NCI-H345 treated with DMSO at 0.1 percent for 48 hours (cell line): ENCODE measurements at regions not wholly inside any gene's neighbourhood (a gene's known extent, or its start where the extent isn't known, plus 50 kb on each side); places are given as distances from the start of the nearest gene placed in this dataset.

Experiments
- DNase-seq: peaks from one replicate; lab custom pipeline; 2025; ENCODE audit not compliant: unreplicated experiment; lab: John Stamatoyannopoulos, UW

DNA sequence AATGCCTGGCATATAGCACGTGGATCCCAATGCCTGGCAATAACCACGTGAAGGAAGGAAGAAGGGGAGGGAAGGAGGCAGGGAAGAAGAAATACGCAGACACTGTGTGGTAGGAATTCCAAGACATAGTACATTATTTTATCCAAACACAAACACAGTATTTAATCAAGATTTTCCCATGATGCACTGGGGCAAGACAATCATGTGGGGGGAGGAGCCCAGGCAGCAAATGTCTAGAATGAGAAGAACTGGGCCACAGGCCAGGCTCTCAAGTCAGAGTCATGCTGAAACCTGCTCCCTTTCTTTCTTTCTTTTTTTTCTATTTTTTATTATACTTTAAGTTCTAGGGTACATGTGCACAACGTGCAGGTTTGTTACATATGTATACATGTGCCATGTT lies 717.9 kb downstream of the UQCRFS1 start:
- no peak for DNase-seq

- no peak for DNase-seq
Measured at GRCh38 chr19:28494461-28494860, 718.5 kb downstream of the UQCRFS1 start.

GRCh38 chr19:28493884-28494283 lies 719.1 kb downstream of the UQCRFS1 start:
- DNase-seq: no peak

DNA sequence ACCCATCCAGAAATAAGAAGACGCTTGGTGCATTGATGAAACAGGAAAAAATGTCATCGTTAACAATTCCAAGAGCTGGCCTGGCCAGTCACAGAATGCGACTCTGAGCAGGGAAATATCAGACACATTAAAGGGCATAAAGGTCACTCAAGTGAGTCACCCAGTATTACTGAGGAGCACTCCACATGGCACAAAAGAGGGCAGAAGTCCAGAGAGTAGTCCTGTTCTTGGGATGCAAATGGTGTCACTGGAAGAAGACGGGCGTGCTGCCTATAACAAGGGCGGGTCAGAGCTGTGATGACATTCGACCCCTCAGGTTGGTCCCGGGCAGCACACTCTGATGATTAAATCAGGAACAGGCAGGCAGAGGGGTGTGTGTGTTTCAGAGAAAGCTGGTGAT lies 720.3 kb downstream of the UQCRFS1 start:
- no peak for DNase-seq

DNA sequence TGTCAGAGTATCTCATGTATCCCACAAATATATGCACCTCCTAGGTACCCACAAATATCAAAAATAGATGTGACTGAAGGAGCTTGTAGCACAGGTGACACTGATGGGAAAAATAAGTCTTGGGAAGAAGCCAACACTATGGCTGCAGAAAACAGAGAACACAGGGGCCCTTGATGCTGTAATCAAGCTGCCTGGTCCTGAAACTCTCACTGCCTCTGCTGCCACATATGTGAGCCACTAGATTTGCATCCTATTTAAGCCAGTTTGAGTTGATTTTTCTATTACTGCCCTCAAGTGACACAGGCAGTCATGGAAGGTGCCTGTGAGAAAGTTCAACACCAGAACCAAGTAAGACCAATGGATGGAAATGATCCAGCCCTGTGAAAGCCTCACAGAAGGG lies 720.8 kb downstream of the UQCRFS1 start:
- no peak for DNase-seq

GRCh38 chr19:28489776-28490175 lies 723.2 kb downstream of the UQCRFS1 start:
- DNase-seq: no peak

DNA sequence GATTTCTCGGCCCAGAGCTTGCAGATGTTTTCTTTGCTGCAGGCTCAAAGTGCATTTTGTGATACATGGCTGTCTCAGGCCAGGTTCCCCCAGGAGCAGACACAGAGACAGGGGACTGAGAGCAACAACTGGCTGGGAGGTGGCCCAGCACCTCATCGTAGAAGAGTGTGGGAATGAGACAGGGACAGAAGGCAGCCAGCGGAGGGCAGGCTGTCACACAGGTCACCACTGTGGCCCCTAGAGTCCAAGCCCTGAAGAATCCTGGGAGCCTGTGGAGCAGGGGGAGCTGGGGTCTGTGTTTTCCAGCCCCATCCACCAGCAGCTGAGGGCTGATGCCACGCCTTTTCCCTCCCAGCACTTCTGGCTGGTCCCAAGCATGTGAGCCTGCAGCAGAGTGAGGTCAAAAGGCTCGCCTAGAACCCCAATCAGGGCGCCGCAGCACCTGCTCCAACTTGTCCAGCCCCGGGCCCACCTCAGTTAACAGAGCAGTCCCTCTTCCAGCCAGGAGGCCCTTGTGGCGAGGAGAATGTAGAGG lies 723.8 kb downstream of the UQCRFS1 start:
- DNase-seq: no peak

DNA sequence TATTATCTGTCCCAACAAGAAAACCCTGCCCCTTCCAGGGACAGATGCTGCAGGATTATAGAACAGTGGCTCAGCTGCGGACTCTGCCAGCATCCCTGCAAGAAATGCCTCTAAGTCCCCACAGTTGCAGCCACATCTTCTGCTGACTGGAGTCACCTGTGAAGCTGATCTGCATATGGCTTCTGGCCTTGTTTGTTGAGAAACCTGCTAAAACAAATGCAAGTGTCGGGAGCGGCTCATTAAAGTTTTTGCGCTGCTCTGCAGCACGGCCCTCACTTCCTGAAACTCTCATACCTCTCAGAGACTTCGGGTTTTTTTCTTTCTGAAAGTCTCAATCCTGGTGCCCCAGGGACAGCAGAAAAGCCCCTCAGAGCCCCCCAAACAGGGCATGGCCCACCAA lies 725.0 kb downstream of the UQCRFS1 start:
- no peak for DNase-seq

- no peak for DNase-seq
Measured at GRCh38 chr19:28486926-28487325, 726.0 kb downstream of the UQCRFS1 start.

DNA sequence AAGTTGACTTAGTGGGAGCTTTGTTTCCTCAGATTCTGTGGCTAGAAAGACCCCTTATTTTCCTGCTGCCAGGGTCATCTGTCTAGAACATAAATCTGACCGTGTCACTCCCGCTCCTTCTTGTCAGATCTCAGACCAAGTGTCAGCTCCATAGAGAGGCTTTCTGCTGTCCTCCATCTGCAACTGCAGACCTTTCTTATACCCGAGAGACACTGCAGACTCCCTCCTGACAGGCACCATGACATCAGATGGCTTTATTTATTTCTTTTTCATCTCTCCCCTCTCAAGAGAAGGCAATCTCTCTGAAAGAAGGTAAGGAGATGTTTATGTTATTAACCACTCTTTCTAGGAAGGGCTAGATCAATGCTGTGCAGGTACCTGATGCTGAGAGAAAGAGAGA lies 726.5 kb downstream of the UQCRFS1 start:
- DNase-seq: no peak

- no peak for DNase-seq
Measured at GRCh38 chr19:28485292-28485691, 727.7 kb downstream of the UQCRFS1 start.

DNA sequence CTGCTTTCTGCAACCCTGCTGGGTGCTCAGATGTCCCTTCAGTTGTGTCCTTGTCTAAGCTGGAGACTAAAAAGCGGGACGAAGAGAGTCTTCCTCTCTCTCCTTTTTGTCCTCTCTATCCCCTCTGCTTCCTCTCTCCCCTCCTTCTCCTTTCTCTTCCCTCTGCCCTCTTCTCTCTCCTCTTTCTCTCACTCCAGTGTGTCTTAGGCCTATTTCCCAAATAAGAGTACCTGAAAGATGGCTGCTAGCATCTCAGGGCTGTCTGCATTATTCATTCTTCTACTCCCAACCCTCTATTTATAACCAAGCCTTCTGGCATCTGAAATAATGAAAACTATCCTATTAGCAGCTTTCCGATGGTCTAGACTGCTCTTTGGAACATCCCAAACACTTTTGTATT lies 729.8 kb downstream of the UQCRFS1 start:
- DNase-seq: no peak

GRCh38 chr19:28482221-28482620 lies 730.7 kb downstream of the UQCRFS1 start:
- peak; percentile 75 for DNase-seq

GRCh38 chr19:28481674-28482073 lies 731.3 kb downstream of the UQCRFS1 start:
- no peak for DNase-seq

- no peak for DNase-seq
Measured at GRCh38 chr19:28475525-28475924, 737.4 kb downstream of the UQCRFS1 start.

- DNase-seq: no peak
Measured at GRCh38 chr19:28472843-28473242, 740.1 kb downstream of the UQCRFS1 start.

DNA sequence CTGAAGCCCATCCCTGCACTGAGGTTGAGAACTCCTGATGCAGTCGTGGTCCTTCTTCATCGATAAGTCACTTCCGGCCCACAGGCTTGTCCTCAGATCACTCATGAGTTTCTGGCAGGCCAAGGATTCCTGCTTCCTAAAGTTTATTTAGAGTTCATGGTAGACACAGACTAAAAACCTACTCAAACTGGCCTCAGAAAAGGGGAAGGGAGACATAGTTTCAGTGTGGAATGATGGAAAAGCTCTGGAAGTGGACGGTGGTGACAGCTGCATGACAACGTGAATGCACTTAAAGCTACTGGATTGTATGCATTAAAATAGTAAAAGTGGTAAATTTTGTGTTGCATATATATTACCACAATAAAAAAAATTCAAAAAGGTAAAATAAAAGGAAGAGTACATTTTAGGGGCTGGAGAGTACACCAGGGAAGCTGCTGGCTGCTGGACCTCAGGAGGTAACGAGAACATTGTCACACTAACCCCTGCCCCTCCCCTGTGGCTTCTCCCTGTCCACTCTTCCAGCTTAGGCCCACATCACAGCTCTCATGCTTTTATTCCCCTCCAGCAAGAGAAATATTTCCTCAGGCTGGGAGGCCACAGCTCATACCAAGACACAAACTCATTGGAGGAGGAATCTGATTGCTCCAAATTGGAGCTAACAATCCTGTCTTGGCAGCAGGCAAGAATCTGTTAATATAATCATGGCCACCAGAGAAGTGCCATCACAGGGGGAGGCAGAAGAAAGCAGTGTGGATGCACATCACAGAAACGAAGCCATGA lies 741.0 kb downstream of the UQCRFS1 start:
- DNase-seq: no peak

GRCh38 chr19:28469544-28469943 lies 743.4 kb downstream of the UQCRFS1 start:
- no peak for DNase-seq

DNA sequence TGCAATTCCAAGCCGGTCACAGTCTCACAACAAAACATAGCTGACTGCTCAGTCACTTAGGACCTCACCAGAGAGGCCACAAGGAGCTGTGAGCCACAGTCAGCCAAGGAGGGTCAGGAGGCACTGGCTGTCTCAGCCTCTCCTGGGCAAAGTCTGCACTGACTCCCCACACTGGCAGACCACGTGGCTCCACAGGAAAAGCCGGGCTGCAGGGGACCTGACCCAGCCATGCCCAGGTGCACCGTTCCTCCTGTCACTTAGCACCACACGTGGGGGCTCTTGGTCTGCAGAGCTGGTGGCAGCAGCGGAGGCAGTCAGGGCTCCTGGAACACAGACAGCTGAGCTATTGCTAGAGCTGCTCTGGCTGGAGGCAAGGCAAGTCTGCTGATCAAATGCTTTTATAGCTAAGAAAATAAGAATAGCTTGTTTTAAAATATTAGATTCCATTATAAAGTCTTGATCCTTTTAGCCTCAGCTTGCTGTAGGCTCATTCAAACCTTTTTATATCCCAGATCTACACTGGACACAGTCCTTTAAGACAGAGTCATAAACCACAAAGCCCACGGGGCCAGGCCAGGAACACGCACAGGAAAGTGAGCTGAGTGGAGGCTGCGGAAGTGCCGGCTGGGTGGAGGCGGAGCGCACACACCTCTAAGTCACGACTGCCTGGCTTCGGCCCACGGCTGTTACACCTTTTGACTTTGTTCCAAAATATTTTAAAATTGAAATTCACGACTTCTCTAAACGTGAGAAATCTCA lies 744.1 kb downstream of the UQCRFS1 start:
- no peak for DNase-seq

DNA sequence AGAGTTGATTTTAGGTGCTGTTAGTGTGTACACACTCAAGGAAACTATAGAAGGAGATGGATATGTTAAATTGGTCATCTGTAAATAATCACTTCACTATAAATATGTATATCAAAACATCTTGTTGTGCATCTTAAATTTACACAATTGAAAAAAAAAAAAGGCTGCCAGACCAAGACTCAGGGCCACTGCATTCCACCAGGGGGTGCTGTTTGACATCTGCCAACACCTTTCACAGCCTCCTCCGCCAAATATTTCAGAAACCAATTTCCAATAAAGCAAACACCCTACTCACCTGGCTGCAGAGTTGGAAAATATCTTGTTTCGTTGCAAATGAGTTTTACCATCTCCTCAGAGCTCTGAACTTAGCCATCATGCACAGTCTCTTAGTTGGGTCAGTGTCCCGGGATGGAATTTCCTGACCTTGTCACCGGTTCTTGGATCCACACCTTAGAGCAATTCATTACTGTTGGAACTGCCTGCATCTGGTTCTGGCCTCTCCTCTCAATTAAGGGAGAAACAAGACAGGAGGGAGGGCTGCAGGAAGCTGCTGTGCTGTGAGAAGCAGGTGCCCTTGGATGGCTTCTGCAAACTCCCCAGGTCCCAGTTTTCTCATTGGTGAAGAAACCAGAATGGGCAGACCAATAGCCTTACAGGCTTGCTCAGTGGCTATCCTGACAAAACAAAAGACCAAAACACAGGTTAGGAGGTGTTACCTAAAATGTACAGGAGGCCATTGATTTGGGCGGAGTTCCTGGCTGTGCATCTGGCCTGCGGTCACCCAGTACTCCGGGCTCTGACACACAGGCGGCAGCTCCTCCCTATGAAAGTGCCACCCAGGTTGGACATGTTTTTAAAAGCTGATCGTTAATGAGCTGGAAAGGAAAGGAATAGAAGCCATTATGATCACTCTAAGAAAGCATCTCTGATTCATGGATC lies 746.6 kb downstream of the UQCRFS1 start:
- DNase-seq: peak; percentile 98
